ENCODE measurements at regions not wholly inside any gene's neighbourhood (a gene's known extent, or its start where the extent isn't known, plus 50 kb on each side); places are given as distances from the start of the nearest gene placed in this dataset.

DNA sequence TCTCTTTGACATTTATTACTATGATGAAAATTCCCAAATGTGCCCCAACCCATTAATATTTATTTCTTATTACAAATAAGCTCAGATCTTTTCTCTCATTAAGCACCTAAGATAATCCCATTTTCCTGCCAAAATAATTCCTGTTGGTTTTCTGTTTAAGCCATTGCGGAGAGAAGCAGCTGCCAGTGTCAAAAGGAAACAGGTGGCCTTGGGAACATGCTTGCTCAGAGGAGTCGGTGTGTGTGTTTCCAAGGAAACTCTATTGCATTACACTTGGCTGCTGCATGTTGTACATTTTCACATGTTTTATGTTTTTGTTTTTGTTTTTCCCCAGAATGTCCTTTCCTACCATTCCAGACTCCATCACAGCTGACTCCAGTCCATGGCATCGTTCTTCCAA is 56.4 kb downstream of the CD24 start:
- TF ChIP-seq CTCF (IDR thresholded peaks at IDR 0.05) (no peak), EZH2 (IDR thresholded peaks at IDR 0.05; ENCODE audit: borderline replicate concordance, insufficient read depth, low read depth, low read length, poor library complexity, severe bottlenecking) (no peak)
